H9 (cell line): ENCODE measurements at regions not wholly inside any gene's neighbourhood (a gene's known extent, or its start where the extent isn't known, plus 50 kb on each side); places are given as distances from the start of the nearest gene placed in this dataset.

Experiments used
- DNase-seq: peaks from one replicate; pipeline ENCODE4 v3.0.0-alpha.2; 2017
- H2AFZ ChIP-seq: one replicate; pipeline ENCODE4 v1.6.1; 2013; ENCODE audit warnings: mild to moderate bottlenecking, low read length, control low read depth, moderate library complexity
- H2AK5ac ChIP-seq: 2 replicates; pipeline ENCODE4 v1.6.1; 2013; ENCODE audit warnings: low read length, control low read depth, mixed read lengths; ENCODE audit not compliant: insufficient read length
- H2BK120ac ChIP-seq: one replicate; pipeline ENCODE4 v1.6.1; 2013; ENCODE audit warnings: low read depth, mild to moderate bottlenecking, low read length, control low read depth, inconsistent platforms; ENCODE audit not compliant: poor library complexity, severe bottlenecking
- H2BK12ac ChIP-seq: 2 replicates; pipeline ENCODE4 v1.6.1; 2013; ENCODE audit warnings: low read length, control low read depth, mixed read lengths, low read depth; ENCODE audit not compliant: insufficient read length
- H2BK15ac ChIP-seq: 2 replicates; pipeline ENCODE4 v1.6.1; 2013; ENCODE audit warnings: low read depth, low read length, control low read depth
- H2BK20ac ChIP-seq: one replicate; pipeline ENCODE4 v1.6.1; 2013; ENCODE audit warnings: low read depth, mild to moderate bottlenecking, low read length, control low read depth, inconsistent platforms; ENCODE audit not compliant: poor library complexity, severe bottlenecking
- H2BK5ac ChIP-seq: 2 replicates; pipeline ENCODE4 v1.6.1; 2013; ENCODE audit warnings: low read length, control low read depth, mixed read lengths; ENCODE audit not compliant: insufficient read length
- H3K14ac ChIP-seq: 2 replicates; pipeline ENCODE4 v1.6.1; 2013; ENCODE audit warnings: low read length, control low read depth; ENCODE audit not compliant: insufficient read depth
- H3K18ac ChIP-seq: 2 replicates; pipeline ENCODE4 v1.6.1; 2013; ENCODE audit warnings: low read depth, mild to moderate bottlenecking, mixed read lengths, low read length, control low read depth; ENCODE audit not compliant: insufficient read length
- H3K23ac ChIP-seq: 2 replicates; pipeline ENCODE4 v1.6.1; 2013; ENCODE audit warnings: low read length, control low read depth, mixed read lengths, low read depth; ENCODE audit not compliant: insufficient read length
- H3K23me2 ChIP-seq: 2 replicates; pipeline ENCODE4 v1.6.1; 2013; ENCODE audit warnings: low read depth, mild to moderate bottlenecking, mixed read lengths, low read length, control low read depth; ENCODE audit not compliant: insufficient read length, poor library complexity, severe bottlenecking
- H3K27ac ChIP-seq: 2 replicates; pipeline ENCODE4 v1.5.1; 2013; ENCODE audit warnings: low read length, control low read depth, mixed read lengths, low read depth; ENCODE audit not compliant: insufficient read length
- H3K27me3 ChIP-seq: 2 replicates; pipeline ENCODE4 v1.6.1; 2013; ENCODE audit warnings: low read length, control low read depth, inconsistent platforms; ENCODE audit not compliant: insufficient read depth
- H3K4ac ChIP-seq: 2 replicates; pipeline ENCODE4 v1.6.1; 2013; ENCODE audit warnings: low read depth, mild to moderate bottlenecking, control low read depth, inconsistent platforms, low read length, moderate library complexity
- H3K4me1 ChIP-seq: 2 replicates; pipeline ENCODE4 v1.6.1; 2013; ENCODE audit warnings: low read length, control low read depth, inconsistent platforms; ENCODE audit not compliant: insufficient read depth
- H3K4me2 ChIP-seq: 2 replicates; pipeline ENCODE4 v1.6.1; 2013; ENCODE audit warnings: low read length, control low read depth, mixed read lengths; ENCODE audit not compliant: insufficient read length, insufficient read depth
- H3K56ac ChIP-seq: 2 replicates; pipeline ENCODE4 v1.6.1; 2013; ENCODE audit warnings: low read depth, mild to moderate bottlenecking, mixed read lengths, low read length, control low read depth; ENCODE audit not compliant: insufficient read length
- H3K79me1 ChIP-seq: 2 replicates; pipeline ENCODE4 v1.6.1; 2013; ENCODE audit warnings: low read depth, mild to moderate bottlenecking, moderate library complexity, low read length, control low read depth, inconsistent platforms; ENCODE audit not compliant: insufficient read depth, poor library complexity, severe bottlenecking
- H3K79me2 ChIP-seq: 2 replicates; pipeline ENCODE4 v1.6.1; 2013; ENCODE audit warnings: low read length, control low read depth, inconsistent platforms; ENCODE audit not compliant: insufficient read depth
- H3K9ac ChIP-seq: 2 replicates; pipeline ENCODE4 v1.6.1; 2013; ENCODE audit warnings: low read length, control low read depth, mixed read lengths; ENCODE audit not compliant: insufficient read length; ENCODE audit errors: extremely low read depth
- H3K9me3 ChIP-seq: one replicate; pipeline ENCODE4 v1.6.1; 2013; ENCODE audit warnings: low read depth, low read length, inconsistent platforms; ENCODE audit not compliant: control insufficient read depth
- H3T11ph ChIP-seq: one replicate; pipeline ENCODE4 v1.6.1; 2013; ENCODE audit warnings: mild to moderate bottlenecking, low read length, control low read depth, inconsistent platforms
- H4K20me1 ChIP-seq: one replicate; pipeline ENCODE4 v1.6.1; 2013; ENCODE audit not compliant: control insufficient read depth, insufficient read length, insufficient read depth
- H4K5ac ChIP-seq: 2 replicates; pipeline ENCODE4 v1.6.1; 2013; ENCODE audit warnings: low read depth, mild to moderate bottlenecking, mixed read lengths, low read length, control low read depth; ENCODE audit not compliant: insufficient read length
- H4K8ac ChIP-seq: replicated peaks from 2 replicates; pipeline ENCODE4 v1.6.1; 2013; ENCODE audit warnings: low read length, control low read depth, mixed read lengths, low read depth; ENCODE audit not compliant: insufficient read length
- H4K91ac ChIP-seq: 2 replicates; pipeline ENCODE4 v1.6.1; 2013; ENCODE audit warnings: low read depth, mild to moderate bottlenecking, moderate library complexity, mixed read lengths, low read length, control low read depth; ENCODE audit not compliant: insufficient read length
- H3K27ac Mint-ChIP-seq, 3 experiments: 2 replicates in 2 of 3; 3 replicates in 1 of 3; pipeline ENCODE4 v1.8.0; 2020 to 2021; ENCODE audit warnings: mixed read lengths in 3 of 3, mild to moderate bottlenecking in 1 of 3, moderate library complexity in 1 of 3
- H3K27me3 Mint-ChIP-seq: 2 replicates; pipeline ENCODE4 v1.8.0; 2021; ENCODE audit warnings: low read depth, mild to moderate bottlenecking, moderate library complexity, mixed read lengths
- H3K36me3 Mint-ChIP-seq, 3 experiments: 2 replicates in 2 of 3; 3 replicates in 1 of 3; pipeline ENCODE4 v1.8.0; 2020 to 2021; ENCODE audit warnings: low read depth in 3 of 3, mixed read lengths in 3 of 3; ENCODE audit not compliant: insufficient read depth in 1 of 3
- H3K4me1 Mint-ChIP-seq, 2 experiments: 2 replicates each; pipeline ENCODE4 v1.8.0; 2020; ENCODE audit warnings: mixed read lengths in 2 of 2
- H3K4me3 Mint-ChIP-seq, 2 experiments: 2 replicates in 1 of 2; 3 replicates in 1 of 2; pipeline ENCODE4 v1.8.0; 2020 to 2021; ENCODE audit warnings: mild to moderate bottlenecking in 2 of 2, mixed read lengths in 2 of 2, moderate library complexity in 1 of 2
- H3K9me3 Mint-ChIP-seq, 2 experiments: 2 replicates in 1 of 2; 3 replicates in 1 of 2; pipeline ENCODE4 v1.8.0; 2020; ENCODE audit warnings: mild to moderate bottlenecking in 2 of 2, mixed read lengths in 2 of 2, moderate library complexity in 1 of 2
- WGBS: extraction: QIAGEN DNeasy Blood & Tissue Kit; methylation state at CpG from one replicate; pipeline ENCODE4 v1.1.7; 2013; ENCODE audit warnings: missing lambda C conversion rate, low lambda C conversion rate, mixed read lengths; ENCODE audit not compliant: insufficient read length; ENCODE audit errors: extremely low coverage; 5-methylcytosine and 5-hydroxymethylcytosine counted together
- TF ChIP-seq, protein P1 (sequence below): fragments of 200-600 bp; sonication (generic); conservative IDR thresholded peaks from 3 replicates; pipeline ENCODE4 v1.8.0; 2021; ENCODE audit warnings: antibody characterized with exemption, mild to moderate bottlenecking

DNA sequence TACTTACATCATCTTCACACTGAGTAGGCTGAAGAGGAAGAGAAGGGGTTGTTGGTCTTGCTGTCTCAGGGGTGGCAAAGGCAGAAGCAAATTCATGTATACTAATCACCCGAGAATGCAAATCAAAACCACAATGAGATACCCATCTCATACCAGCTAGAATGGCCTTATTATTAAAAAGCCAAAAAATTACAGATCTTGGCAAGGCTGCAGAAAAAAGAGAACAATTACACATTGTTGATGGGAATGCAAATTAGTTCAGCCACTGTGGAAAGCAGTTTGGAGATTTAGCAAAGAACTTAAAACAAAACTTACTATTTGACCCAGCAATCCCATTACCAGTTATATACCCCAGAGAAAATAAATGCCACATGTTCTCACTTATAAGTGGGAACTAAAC is 154.9 kb downstream of the SEC23A start:
- H2AFZ ChIP-seq, result no peak overlapping the region
- no peak overlapping the region for H2BK20ac ChIP-seq
- H3K18ac ChIP-seq, result no peak overlapping the region
- no peaks in the 10 kb centered on the region for H3K79me2 ChIP-seq
- no peak overlapping the region for H2BK5ac ChIP-seq
- DNase-seq, result no peak
- no peak overlapping the region for H4K8ac ChIP-seq
- no peaks in the 10 kb centered on the region for H3K4me1 ChIP-seq
- no peaks in the 10 kb centered on the region for H3K23me2 ChIP-seq
- H3K27ac Mint-ChIP-seq, result no peak overlapping the region
- H3K4ac ChIP-seq, result no peak overlapping the region
- H3K4me1 Mint-ChIP-seq, result no peaks in the 10 kb centered on the region
- H4K91ac ChIP-seq, result no peak overlapping the region
- H3K27me3 ChIP-seq, result no peaks in the 10 kb centered on the region
- no peak overlapping the region for H2BK12ac ChIP-seq
- no peak overlapping the region for H3T11ph ChIP-seq
- no peaks in the 10 kb centered on the region for H3K79me1 ChIP-seq
- H2BK15ac ChIP-seq, result no peak overlapping the region
- H4K5ac ChIP-seq, result no peak overlapping the region
- H3K36me3 Mint-ChIP-seq, result no peaks in the 10 kb centered on the region
- no peaks in the 10 kb centered on the region for H3K27me3 Mint-ChIP-seq
- no CpG with 5 or more reads among the region's 1 CpG for WGBS
- TF ChIP-seq, protein P1, sequence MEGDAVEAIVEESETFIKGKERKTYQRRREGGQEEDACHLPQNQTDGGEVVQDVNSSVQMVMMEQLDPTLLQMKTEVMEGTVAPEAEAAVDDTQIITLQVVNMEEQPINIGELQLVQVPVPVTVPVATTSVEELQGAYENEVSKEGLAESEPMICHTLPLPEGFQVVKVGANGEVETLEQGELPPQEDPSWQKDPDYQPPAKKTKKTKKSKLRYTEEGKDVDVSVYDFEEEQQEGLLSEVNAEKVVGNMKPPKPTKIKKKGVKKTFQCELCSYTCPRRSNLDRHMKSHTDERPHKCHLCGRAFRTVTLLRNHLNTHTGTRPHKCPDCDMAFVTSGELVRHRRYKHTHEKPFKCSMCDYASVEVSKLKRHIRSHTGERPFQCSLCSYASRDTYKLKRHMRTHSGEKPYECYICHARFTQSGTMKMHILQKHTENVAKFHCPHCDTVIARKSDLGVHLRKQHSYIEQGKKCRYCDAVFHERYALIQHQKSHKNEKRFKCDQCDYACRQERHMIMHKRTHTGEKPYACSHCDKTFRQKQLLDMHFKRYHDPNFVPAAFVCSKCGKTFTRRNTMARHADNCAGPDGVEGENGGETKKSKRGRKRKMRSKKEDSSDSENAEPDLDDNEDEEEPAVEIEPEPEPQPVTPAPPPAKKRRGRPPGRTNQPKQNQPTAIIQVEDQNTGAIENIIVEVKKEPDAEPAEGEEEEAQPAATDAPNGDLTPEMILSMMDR, result no peak
- no peaks in the 10 kb centered on the region for H4K20me1 ChIP-seq
- no peak overlapping the region for H3K9ac ChIP-seq
- no peaks in the 10 kb centered on the region for H3K9me3 Mint-ChIP-seq
- H3K56ac ChIP-seq, result no peak overlapping the region
- H3K23ac ChIP-seq, result no peak overlapping the region
- H2BK120ac ChIP-seq, result no peak overlapping the region
- H2AK5ac ChIP-seq, result no peak overlapping the region
- no peaks in the 10 kb centered on the region for H3K9me3 ChIP-seq
- no peak overlapping the region for H3K4me2 ChIP-seq
- no peak overlapping the region for H3K14ac ChIP-seq
- no peak overlapping the region for H3K27ac ChIP-seq
- H3K4me3 Mint-ChIP-seq, result no peak overlapping the region
